ENCODE measurements at regions not wholly inside any gene's neighbourhood (a gene's known extent, or its start where the extent isn't known, plus 50 kb on each side); places are given as distances from the start of the nearest gene placed in this dataset.

DNA sequence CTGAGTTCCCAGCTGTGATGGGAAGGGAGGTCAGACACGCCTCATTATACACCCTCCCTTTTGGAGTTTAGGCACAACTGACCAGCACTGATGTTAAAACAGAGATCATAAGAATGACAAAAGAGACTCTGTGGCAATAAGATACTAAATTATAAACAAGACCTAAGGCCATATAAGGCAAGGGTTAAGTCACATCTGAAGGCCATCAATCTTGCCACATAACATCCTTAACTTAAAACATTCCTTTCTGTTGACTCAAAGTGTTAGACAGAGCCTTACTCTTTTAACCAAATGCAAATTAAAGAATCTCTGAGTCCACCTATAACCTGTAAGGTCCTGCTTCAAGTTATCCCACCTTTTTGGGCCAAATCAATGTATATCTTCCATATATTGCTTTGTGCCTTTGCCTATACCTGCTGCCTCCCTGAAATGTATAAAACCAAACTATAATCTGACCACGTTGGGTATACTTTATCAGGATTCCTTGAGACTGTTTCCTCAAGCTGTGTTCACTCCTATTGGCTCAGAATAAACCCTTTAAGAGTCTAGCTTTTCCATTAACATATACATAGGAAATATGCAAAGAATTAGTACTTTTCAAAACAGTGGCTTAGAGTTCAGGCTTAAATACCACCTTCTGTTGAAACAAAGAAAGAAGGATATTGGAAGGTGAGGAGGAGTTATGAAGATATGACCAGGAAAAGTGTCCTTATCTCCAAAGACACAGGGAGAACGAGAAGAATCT, 214.4 kb upstream of the PPP1R2C start:
- DNase-seq (ENCODE audit: low spot score): no peak
- H3K27ac ChIP-seq (ENCODE audit: low read depth, low read length, poor library complexity, severe bottlenecking): peak overlapping the region; percentile 28
- peak overlapping the region; percentile 89 for H2AFZ ChIP-seq (ENCODE audit: low read length)
- POLR2A ChIA-PET: interaction anchor here (0.7 kb wide), 1 partner anchor 36 kb away, joined by 3 read pairs; no protein-coding TSS in a partner anchor
- H3K4me3 ChIP-seq (ENCODE audit: low read depth, low read length, poor library complexity, severe bottlenecking): no peak overlapping the region
- intact Hi-C loops (cut with micrococcal nuclease; ENCODE audit: unreplicated experiment): no loop called here
- peaks cover 60% of the 10 kb centered on the region for H3K4me1 ChIP-seq (ENCODE audit: insufficient read depth, low read length, poor library complexity, severe bottlenecking)
- no peak overlapping the region for H3K4me2 ChIP-seq (ENCODE audit: low read length)
- peaks cover 45% of the 10 kb centered on the region for H3K36me3 ChIP-seq (ENCODE audit: insufficient read depth, low read length)
- BruUV-seq (replicated peaks): no TSS peak
- H3K9me2 ChIP-seq (ENCODE audit: insufficient read depth, low read length): no peaks in the 10 kb centered on the region
- H3K79me2 ChIP-seq (ENCODE audit: insufficient read depth, low read depth, low read length): no peaks in the 10 kb centered on the region
- no peaks in the 10 kb centered on the region for H4K20me1 ChIP-seq (ENCODE audit: insufficient read depth, low read length)
- CTCF ChIA-PET (ENCODE audit: unreplicated experiment): no interaction called here
- no peak for TF ChIP-seq CTCF (conservative IDR thresholded peaks at IDR 0.05; ENCODE audit: low read length)
- TF ChIP-seq EZH2phosphoT487 (IDR thresholded peaks at IDR 0.05; ENCODE audit: borderline replicate concordance, low read depth, low read length): no peak
- H3K9me3 ChIP-seq (ENCODE audit: low read length): peaks cover 13% of the 10 kb centered on the region; the same call in 1 of the 2 replicates

DNA sequence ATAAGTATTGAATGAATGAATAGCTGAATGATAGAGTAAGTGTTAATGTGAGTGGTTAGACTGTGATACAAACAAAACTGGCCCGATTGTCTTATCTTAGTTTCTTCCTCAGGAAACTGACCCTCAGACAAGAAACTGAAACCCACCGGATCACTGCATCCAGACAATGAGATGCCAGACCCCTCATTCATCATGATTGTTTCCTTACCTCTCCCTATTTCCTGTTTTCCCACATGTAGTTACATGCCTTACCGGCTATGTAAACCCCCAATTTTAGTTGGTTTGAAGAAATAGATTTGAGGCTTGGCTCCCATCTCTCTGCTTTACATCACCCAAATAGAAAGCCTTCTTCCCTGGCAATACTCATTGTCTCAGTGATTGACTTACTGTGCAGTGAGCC, 218.9 kb upstream of the PPP1R2C start:
- peak; percentile 14 for DNase-seq (ENCODE audit: low spot score)
- no peaks in the 10 kb centered on the region for H4K20me1 ChIP-seq (ENCODE audit: insufficient read depth, low read length)
- no peaks in the 10 kb centered on the region for H3K79me2 ChIP-seq (ENCODE audit: insufficient read depth, low read depth, low read length)
- CTCF ChIA-PET (ENCODE audit: unreplicated experiment): no interaction called here
- POLR2A ChIA-PET: interaction anchor here (0.6 kb wide), 1 partner anchor 215 kb away, joined by 3 read pairs; no protein-coding TSS in a partner anchor
- TF ChIP-seq EZH2phosphoT487 (IDR thresholded peaks at IDR 0.05; ENCODE audit: borderline replicate concordance, low read depth, low read length): no peak
- TF ChIP-seq CTCF (conservative IDR thresholded peaks at IDR 0.05; ENCODE audit: low read length): no peak
- H2AFZ ChIP-seq (ENCODE audit: low read length): peak overlapping the region; percentile 83
- peaks cover 5% of the 10 kb centered on the region; the same call in 1 of the 2 replicates for H3K9me3 ChIP-seq (ENCODE audit: low read length)
- H3K9me2 ChIP-seq (ENCODE audit: insufficient read depth, low read length): no peaks in the 10 kb centered on the region
- H3K27ac ChIP-seq (ENCODE audit: low read depth, low read length, poor library complexity, severe bottlenecking): peak overlapping the region; percentile 50
- H3K36me3 ChIP-seq (ENCODE audit: insufficient read depth, low read length): peaks cover 33% of the 10 kb centered on the region
- intact Hi-C loops (cut with micrococcal nuclease; ENCODE audit: unreplicated experiment): no loop called here
- peak overlapping the region; percentile 41 for H3K4me2 ChIP-seq (ENCODE audit: low read length)
- peaks cover 33% of the 10 kb centered on the region for H3K4me1 ChIP-seq (ENCODE audit: insufficient read depth, low read length, poor library complexity, severe bottlenecking)
- no peak overlapping the region for H3K4me3 ChIP-seq (ENCODE audit: low read depth, low read length, poor library complexity, severe bottlenecking)
- no TSS peak for BruUV-seq (replicated peaks)

GRCh38 chrX:43000121-43000520, 222.2 kb upstream of the PPP1R2C start:
- CTCF ChIA-PET (ENCODE audit: unreplicated experiment): no interaction called here
- H3K4me1 ChIP-seq (ENCODE audit: insufficient read depth, low read length, poor library complexity, severe bottlenecking): peaks cover 46% of the 10 kb centered on the region

More at GRCh38 chrX:43000121-43000520, 222.2 kb upstream of the PPP1R2C start:
- Histone ChIP-seq H3K36me3 (ENCODE audit: insufficient read depth, low read length) (peaks cover 15% of the 10 kb centered on the region), H3K9me3 (ENCODE audit: low read length) (peaks cover 3% of the 10 kb centered on the region; the same call in 1 of the 2 replicates), H3K27ac (ENCODE audit: low read depth, low read length, poor library complexity, severe bottlenecking) (no peak overlapping the region), H3K9me2 (ENCODE audit: insufficient read depth, low read length) (no peaks in the 10 kb centered on the region), H3K4me2 (ENCODE audit: low read length) (no peak overlapping the region), H2AFZ (ENCODE audit: low read length) (peak overlapping the region; percentile 58), H4K20me1 (ENCODE audit: insufficient read depth, low read length) (no peaks in the 10 kb centered on the region), H3K4me3 (ENCODE audit: low read depth, low read length, poor library complexity, severe bottlenecking) (no peak overlapping the region), H3K79me2 (ENCODE audit: insufficient read depth, low read depth, low read length) (no peaks in the 10 kb centered on the region)
- TF ChIP-seq EZH2phosphoT487 (IDR thresholded peaks at IDR 0.05; ENCODE audit: borderline replicate concordance, low read depth, low read length): no peak
- no peak for TF ChIP-seq CTCF (conservative IDR thresholded peaks at IDR 0.05; ENCODE audit: low read length)
- no TSS peak for BruUV-seq (replicated peaks)
- no peak for DNase-seq (ENCODE audit: low spot score)
- POLR2A ChIA-PET: no interaction called here
- intact Hi-C loops (cut with micrococcal nuclease; ENCODE audit: unreplicated experiment): loop anchor here (5.0 kb wide), 1 partner anchor 43 kb away; no protein-coding TSS in a partner anchor
